Ovary (tissue), 3 donors: ENCODE measurements at regions not wholly inside any gene's neighbourhood (a gene's known extent, or its start where the extent isn't known, plus 50 kb on each side); places are given as distances from the start of the nearest gene placed in this dataset.

Experiments used
- POLR2A ChIP-seq: fragments of 450-650 bp; IDR thresholded peaks from one replicate; pipeline ENCODE4 v1.6.1; 2017; ENCODE audit warnings: antibody characterized with exemption, mild to moderate bottlenecking, moderate library complexity
- TF ChIP-seq, protein P1 (sequence below), 3 donors: fragments of 450-650 bp in 2 of 3; fragments of 200-600 bp in 1 of 3; IDR thresholded peaks; one replicate each; pipeline versions ENCODE4 v1.5.1 to v1.8.0; 2016 to 2022; ENCODE audit warnings: antibody characterized with exemption in 3 of 3, mild to moderate bottlenecking in 1 of 3
- donor health status: DM: no; HTN: no; CAD: no.

DNA sequence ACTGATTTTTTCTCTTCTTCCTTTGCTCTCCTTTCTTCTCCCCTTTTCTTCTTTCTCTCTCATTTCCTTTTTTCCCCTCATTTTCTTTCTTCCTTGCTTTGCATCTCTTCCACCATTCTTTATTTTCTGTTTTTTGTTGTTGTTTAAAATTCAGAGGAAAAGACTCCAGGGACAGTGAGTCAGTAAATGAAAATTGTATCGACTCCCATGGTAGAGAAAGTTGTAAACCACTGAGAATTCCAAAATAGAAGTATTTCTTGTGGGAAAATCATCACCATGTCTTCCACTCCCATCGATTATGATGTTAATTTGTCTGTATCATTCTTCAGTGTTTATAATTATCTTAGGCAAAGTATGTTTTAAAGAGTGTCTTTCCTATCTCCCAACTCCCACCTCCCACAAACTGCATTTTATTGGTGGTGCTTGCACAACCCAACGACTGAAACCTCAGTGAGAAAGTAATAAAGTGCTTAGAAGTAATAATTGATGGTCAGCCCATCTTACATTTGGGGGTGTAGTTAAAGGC is 134.3 kb downstream of the IRS1 start:
- TF ChIP-seq POLR2A = no peak
- TF ChIP-seq, protein P1, sequence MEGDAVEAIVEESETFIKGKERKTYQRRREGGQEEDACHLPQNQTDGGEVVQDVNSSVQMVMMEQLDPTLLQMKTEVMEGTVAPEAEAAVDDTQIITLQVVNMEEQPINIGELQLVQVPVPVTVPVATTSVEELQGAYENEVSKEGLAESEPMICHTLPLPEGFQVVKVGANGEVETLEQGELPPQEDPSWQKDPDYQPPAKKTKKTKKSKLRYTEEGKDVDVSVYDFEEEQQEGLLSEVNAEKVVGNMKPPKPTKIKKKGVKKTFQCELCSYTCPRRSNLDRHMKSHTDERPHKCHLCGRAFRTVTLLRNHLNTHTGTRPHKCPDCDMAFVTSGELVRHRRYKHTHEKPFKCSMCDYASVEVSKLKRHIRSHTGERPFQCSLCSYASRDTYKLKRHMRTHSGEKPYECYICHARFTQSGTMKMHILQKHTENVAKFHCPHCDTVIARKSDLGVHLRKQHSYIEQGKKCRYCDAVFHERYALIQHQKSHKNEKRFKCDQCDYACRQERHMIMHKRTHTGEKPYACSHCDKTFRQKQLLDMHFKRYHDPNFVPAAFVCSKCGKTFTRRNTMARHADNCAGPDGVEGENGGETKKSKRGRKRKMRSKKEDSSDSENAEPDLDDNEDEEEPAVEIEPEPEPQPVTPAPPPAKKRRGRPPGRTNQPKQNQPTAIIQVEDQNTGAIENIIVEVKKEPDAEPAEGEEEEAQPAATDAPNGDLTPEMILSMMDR (IDR thresholded peaks at IDR 0.05) = no peak
